CD14-positive monocyte (primary cell): ENCODE measurements at regions not wholly inside any gene's neighbourhood (a gene's known extent, or its start where the extent isn't known, plus 50 kb on each side); places are given as distances from the start of the nearest gene placed in this dataset.

Experiments
- DNase-seq, 3 donors: peaks; one replicate each; pipeline ENCODE4 v3.0.0-alpha.2; 2011 to 2022
- H2AFZ ChIP-seq: 2 replicates; pipeline ENCODE4 v1.6.0; 2012; ENCODE audit warnings: mild to moderate bottlenecking, low read depth, low read length, inconsistent platforms; ENCODE audit not compliant: insufficient read depth, poor library complexity, severe bottlenecking
- H3K27ac ChIP-seq, 2 donors: 1 replicate in 1 of 2; 2 replicates in 1 of 2; pipeline ENCODE4 v1.5.1; 2012 to 2013; ENCODE audit warnings: low read length in 2 of 2, control low read depth in 1 of 2, inconsistent platforms in 1 of 2, low read depth in 1 of 2, mild to moderate bottlenecking in 1 of 2
- H3K27me3 ChIP-seq, 2 donors: one replicate each; pipeline versions ENCODE4 v1.6.0 to v1.6.1; 2011 to 2013; ENCODE audit warnings: low read length in 2 of 2; ENCODE audit not compliant: control insufficient read depth in 2 of 2, insufficient read depth in 2 of 2
- H3K36me3 ChIP-seq, 2 donors: replicated peaks in 1 of 2; 1 replicate in 1 of 2; 2 replicates in 1 of 2; pipeline versions ENCODE4 v1.5.1 to v1.6.1; 2012 to 2013; ENCODE audit warnings: low read length in 2 of 2, control low read depth in 1 of 2, inconsistent platforms in 1 of 2, mild to moderate bottlenecking in 1 of 2; ENCODE audit not compliant: insufficient read depth in 2 of 2, control insufficient read depth in 1 of 2
- H3K4me1 ChIP-seq, 2 donors: 1 replicate in 1 of 2; 2 replicates in 1 of 2; pipeline versions ENCODE4 v1.5.1 to v1.6.1; 2012 to 2013; ENCODE audit warnings: low read length in 2 of 2, control low read depth in 1 of 2, inconsistent platforms in 1 of 2, mild to moderate bottlenecking in 1 of 2, moderate library complexity in 1 of 2; ENCODE audit not compliant: insufficient read depth in 2 of 2, control insufficient read depth in 1 of 2
- H3K4me2 ChIP-seq: replicated peaks from 2 replicates; pipeline ENCODE3; 2012; ENCODE audit warnings: low read length, moderate library complexity, mild to moderate bottlenecking; ENCODE audit not compliant: poor library complexity, severe bottlenecking; ENCODE audit errors: extremely low read depth
- H3K4me3 ChIP-seq, 3 experiments: fragments of 200-600 bp in 1 of 3; sonication (generic) in 1 of 3; replicated peaks in 1 of 3; 1 replicate in 2 of 3; 2 replicates in 1 of 3; pipeline ENCODE4 v1.5.1; 2011 to 2013; ENCODE audit warnings: low read length in 3 of 3, mild to moderate bottlenecking in 3 of 3, control low read depth in 2 of 3, low read depth in 2 of 3, inconsistent platforms in 1 of 3, moderate library complexity in 1 of 3
- H3K79me2 ChIP-seq: 2 replicates; pipeline ENCODE4 v1.6.0; 2012; ENCODE audit warnings: mild to moderate bottlenecking, control low read depth, inconsistent platforms, low read length, moderate library complexity; ENCODE audit not compliant: insufficient read depth
- H3K9ac ChIP-seq: 2 replicates; pipeline ENCODE4 v1.6.0; 2017; ENCODE audit warnings: low read length, mild to moderate bottlenecking; ENCODE audit not compliant: insufficient read depth, poor library complexity, severe bottlenecking
- H3K9me3 ChIP-seq, 2 donors: replicated peaks in 1 of 2; 1 replicate in 1 of 2; 2 replicates in 1 of 2; pipeline versions ENCODE4 v1.5.1 to v1.6.1; 2012 to 2013; ENCODE audit warnings: low read length in 2 of 2, control low read depth in 1 of 2; ENCODE audit not compliant: control insufficient read depth in 1 of 2, insufficient read depth in 1 of 2
- H4K20me1 ChIP-seq: 2 replicates; pipeline ENCODE4 v1.6.0; 2012; ENCODE audit warnings: mild to moderate bottlenecking, low read length, control low read depth, moderate library complexity; ENCODE audit not compliant: insufficient read depth
- H3K27ac Mint-ChIP-seq, 7 donors: one replicate each; pipeline ENCODE4 v1.8.0; 2020; ENCODE audit warnings: mild to moderate bottlenecking in 7 of 7, mixed read lengths in 7 of 7, moderate library complexity in 6 of 7, inconsistent platforms in 2 of 7
- H3K27me3 Mint-ChIP-seq, 3 donors: one replicate each; pipeline ENCODE4 v1.8.0; 2021 to 2022; ENCODE audit warnings: low read depth in 3 of 3, mild to moderate bottlenecking in 3 of 3, mixed read lengths in 3 of 3, moderate library complexity in 3 of 3, inconsistent platforms in 1 of 3
- H3K36me3 Mint-ChIP-seq, 2 donors: one replicate each; pipeline ENCODE4 v1.8.0; 2020; ENCODE audit warnings: mixed read lengths in 2 of 2, inconsistent platforms in 1 of 2, mild to moderate bottlenecking in 1 of 2
- H3K4me1 Mint-ChIP-seq: one replicate; pipeline ENCODE4 v1.8.0; 2020; ENCODE audit warnings: mild to moderate bottlenecking, mixed read lengths
- H3K4me3 Mint-ChIP-seq, 2 donors: one replicate each; pipeline ENCODE4 v1.8.0; 2020; ENCODE audit warnings: mild to moderate bottlenecking in 2 of 2, mixed read lengths in 2 of 2, moderate library complexity in 1 of 2
- H3K9me3 Mint-ChIP-seq, 7 donors: one replicate each; pipeline ENCODE4 v1.8.0; 2020 to 2022; ENCODE audit warnings: mixed read lengths in 7 of 7, mild to moderate bottlenecking in 6 of 7, moderate library complexity in 6 of 7, inconsistent platforms in 2 of 7
- WGBS: methylation state at CpG from one replicate; pipeline ENCODE4 v1.1.5; 2013; ENCODE audit warnings: missing lambda C conversion rate; ENCODE audit not compliant: insufficient coverage; 5-methylcytosine and 5-hydroxymethylcytosine counted together
- intact Hi-C, 2 donors: fragments of 100-400 bp; cut with micrococcal nuclease; formaldehyde crosslinking; loops; one replicate each; pipeline versions ENCODE4 v1.15.0 to v1.15.1; 2023
- TF ChIP-seq, protein P1 (sequence below): fragments of 200-600 bp; IDR thresholded peaks from one replicate; pipeline ENCODE4 v1.8.0; 2022; ENCODE audit warnings: antibody characterized with exemption, mild to moderate bottlenecking

DNA sequence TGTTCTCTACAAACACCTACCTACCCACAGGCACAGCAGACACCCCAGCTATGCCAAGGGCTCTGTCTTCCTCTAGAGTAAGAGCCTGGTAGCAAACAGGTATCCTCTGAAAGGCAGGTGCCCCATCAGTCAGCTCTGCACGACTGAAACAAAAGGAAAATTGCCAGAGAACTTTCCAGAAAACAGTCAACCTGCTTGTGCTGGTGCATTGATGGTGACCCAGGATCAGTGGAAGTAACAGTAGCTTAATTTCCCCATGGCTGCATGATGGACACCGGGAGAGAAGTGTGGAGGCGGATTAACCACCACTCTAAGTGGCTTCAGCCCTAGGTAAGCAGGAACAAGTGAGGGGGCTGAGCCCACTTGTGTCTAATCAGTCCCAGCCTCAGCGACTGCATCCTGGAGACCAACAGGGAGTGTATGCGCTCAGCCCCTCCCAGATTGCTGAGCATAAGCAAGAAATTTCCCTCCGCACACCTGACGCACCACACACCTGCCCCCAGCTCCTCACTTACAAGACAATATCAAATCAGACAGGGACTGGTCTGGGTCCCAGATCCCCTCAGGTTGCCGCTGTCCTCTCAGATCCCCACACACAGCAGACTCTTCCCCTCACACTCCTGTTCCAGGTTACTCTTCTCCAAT, 70.7 kb upstream of the IGLL5 start:
- DNase-seq: no peak
- intact Hi-C loops: no loop called here
- Mint-ChIP-seq H3K27ac (peak overlapping the region in 2 of 7 donors; percentile 17 to 66), H3K4me3 (no peak overlapping the region), H3K9me3 (no peaks in the 10 kb centered on the region), H3K4me1 (peaks cover 83% of the 10 kb centered on the region), H3K36me3 (no peaks in the 10 kb centered on the region), H3K27me3 (peaks cover 0 to 4% (median 2%) of the 10 kb centered on the region in 3 donors)
- H3K9ac ChIP-seq: no peak overlapping the region
- H4K20me1 ChIP-seq: no peaks in the 10 kb centered on the region
- no peak overlapping the region for H3K4me3 ChIP-seq
- no peaks in the 10 kb centered on the region for H3K9me3 ChIP-seq
- TF ChIP-seq, protein P1, sequence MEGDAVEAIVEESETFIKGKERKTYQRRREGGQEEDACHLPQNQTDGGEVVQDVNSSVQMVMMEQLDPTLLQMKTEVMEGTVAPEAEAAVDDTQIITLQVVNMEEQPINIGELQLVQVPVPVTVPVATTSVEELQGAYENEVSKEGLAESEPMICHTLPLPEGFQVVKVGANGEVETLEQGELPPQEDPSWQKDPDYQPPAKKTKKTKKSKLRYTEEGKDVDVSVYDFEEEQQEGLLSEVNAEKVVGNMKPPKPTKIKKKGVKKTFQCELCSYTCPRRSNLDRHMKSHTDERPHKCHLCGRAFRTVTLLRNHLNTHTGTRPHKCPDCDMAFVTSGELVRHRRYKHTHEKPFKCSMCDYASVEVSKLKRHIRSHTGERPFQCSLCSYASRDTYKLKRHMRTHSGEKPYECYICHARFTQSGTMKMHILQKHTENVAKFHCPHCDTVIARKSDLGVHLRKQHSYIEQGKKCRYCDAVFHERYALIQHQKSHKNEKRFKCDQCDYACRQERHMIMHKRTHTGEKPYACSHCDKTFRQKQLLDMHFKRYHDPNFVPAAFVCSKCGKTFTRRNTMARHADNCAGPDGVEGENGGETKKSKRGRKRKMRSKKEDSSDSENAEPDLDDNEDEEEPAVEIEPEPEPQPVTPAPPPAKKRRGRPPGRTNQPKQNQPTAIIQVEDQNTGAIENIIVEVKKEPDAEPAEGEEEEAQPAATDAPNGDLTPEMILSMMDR: no peak
- no peak overlapping the region for H3K4me2 ChIP-seq
- H3K27me3 ChIP-seq: no peaks in the 10 kb centered on the region
- peaks cover 59 to 73% of the 10 kb centered on the region in 2 donors for H3K4me1 ChIP-seq
- no peaks in the 10 kb centered on the region for H3K79me2 ChIP-seq
- no peak overlapping the region for H3K27ac ChIP-seq
- WGBS: 100% methylated on average over 5 of the region's 8 CpGs
- H2AFZ ChIP-seq: no peak overlapping the region
- H3K36me3 ChIP-seq: no peaks in the 10 kb centered on the region

GRCh38 chr22:22817468-22818201, 70.0 kb upstream of the IGLL5 start:
- H3K4me1 Mint-ChIP-seq: peaks cover 83% of the 10 kb centered on the region
- Histone ChIP-seq H3K9ac (no peak overlapping the region), H2AFZ (no peak overlapping the region), H3K27ac (no peak overlapping the region), H3K4me3 (no peak overlapping the region), H3K9me3 (no peaks in the 10 kb centered on the region), H4K20me1 (no peaks in the 10 kb centered on the region), H3K4me2 (no peak overlapping the region), H3K36me3 (no peaks in the 10 kb centered on the region), H3K4me1 (peaks cover 59 to 73% of the 10 kb centered on the region in 2 donors), H3K27me3 (no peaks in the 10 kb centered on the region), H3K79me2 (no peaks in the 10 kb centered on the region)
- no peak for DNase-seq
- intact Hi-C loops: no loop called here
- 47% methylated on average over 4 of the region's 5 CpGs for WGBS
- H3K27ac Mint-ChIP-seq: peak overlapping the region in 4 of 7 donors; percentile 9 to 35 (median 26)
- H3K27me3 Mint-ChIP-seq: peaks cover 0 to 4% (median 2%) of the 10 kb centered on the region in 3 donors
- H3K9me3 Mint-ChIP-seq: no peaks in the 10 kb centered on the region
- TF ChIP-seq, protein P1: peak; percentile 5
- H3K36me3 Mint-ChIP-seq: no peaks in the 10 kb centered on the region
- H3K4me3 Mint-ChIP-seq: no peak overlapping the region
